ENCODE measurements at regions not wholly inside any gene's neighbourhood (a gene's known extent, or its start where the extent isn't known, plus 50 kb on each side); places are given as distances from the start of the nearest gene placed in this dataset.

GRCh38 chr13:85316506-85317025 lies 482.7 kb downstream of the SLITRK6 start:
- Histone ChIP-seq H3K27ac (ENCODE audit: low read depth, low read length) (no peak overlapping the region), H3K9me3 (ENCODE audit: control insufficient read depth in 1 of 2, insufficient read depth in 1 of 2, low read depth in 1 of 2, low read length in 2 of 2) (no peaks in the 10 kb centered on the region), H3K9me2 (ENCODE audit: insufficient read depth) (no peaks in the 10 kb centered on the region), H4K20me1 (ENCODE audit: insufficient read depth) (no peaks in the 10 kb centered on the region), H2AFZ (ENCODE audit: low read depth, low read length, poor library complexity, severe bottlenecking) (no peak overlapping the region), H3K36me3 (ENCODE audit: control insufficient read depth in 1 of 2, insufficient read depth in 2 of 2, low read length in 2 of 2) (no peaks in the 10 kb centered on the region), H3K27me3 (ENCODE audit: insufficient read depth, low read length) (no peaks in the 10 kb centered on the region), H3K4me1 (ENCODE audit: control insufficient read depth in 1 of 2, insufficient read depth in 2 of 2, low read length in 2 of 2) (peaks cover 5 to 11% of the 10 kb centered on the region in 2 experiments; a peak in 3 of 4 replicates), H3K4me3 (replicated peaks in 1 of 2; ENCODE audit: low read depth in 1 of 2, low read length in 2 of 2) (no peak overlapping the region), H3K4me2 (ENCODE audit: low read length) (no peak overlapping the region), H3K9ac (ENCODE audit: low read length) (no peak overlapping the region), H3K79me2 (ENCODE audit: insufficient read depth, low read length) (no peaks in the 10 kb centered on the region)
- TF ChIP-seq MAX (IDR thresholded peaks at IDR 0.05) (no peak), ZBTB33 (IDR thresholded peaks at IDR 0.05; ENCODE audit: extremely low read depth, insufficient replicate concordance, low read length) (no peak), ATF3 (IDR thresholded peaks at IDR 0.05) (no peak), REST (IDR thresholded peaks at IDR 0.05; ENCODE audit: low read depth) (no peak), YY1 (IDR thresholded peaks at IDR 0.05; ENCODE audit: extremely low read depth, insufficient replicate concordance, low read depth, low read length) (no peak), ELF1 (IDR thresholded peaks at IDR 0.05; ENCODE audit: borderline replicate concordance, low read depth) (no peak), ZFX (IDR thresholded peaks at IDR 0.05) (no peak), SRF (IDR thresholded peaks at IDR 0.05; ENCODE audit: low read depth) (no peak), SIN3A (IDR thresholded peaks at IDR 0.05; ENCODE audit: low read depth) (no peak), EZH2phosphoT487 (IDR thresholded peaks at IDR 0.05; ENCODE audit: borderline replicate concordance) (no peak), POLR2AphosphoS5 (IDR thresholded peaks at IDR 0.05; ENCODE audit: low read depth, low read length) (no peak), EGR1 (IDR thresholded peaks at IDR 0.05; ENCODE audit: low read depth) (no peak), SP1 (IDR thresholded peaks at IDR 0.05; ENCODE audit: low read depth) (no peak), RAD21 (IDR thresholded peaks at IDR 0.05; ENCODE audit: low read depth) (no peak), CTCF (IDR thresholded peaks at IDR 0.05 in 2 of 3, conservative IDR thresholded peaks at IDR 0.05 in 1 of 3; ENCODE audit: borderline replicate concordance in 1 of 3, insufficient read depth in 1 of 3, low read depth in 2 of 3, low read length in 2 of 3) (no peak)
- intact Hi-C loops (cut with micrococcal nuclease) = no loop called here
- ChIA-PET CTCF (no interaction called here), RAD21 (ENCODE audit: low non-redundant PET in 1 of 2, low total read pairs in 2 of 2, uncharacterized antibody in 2 of 2, unreplicated experiment in 2 of 2) (no interaction called here), POLR2A (no interaction called here)
- DNase-seq (ENCODE audit: low read depth, low spot score) (no peak), ATAC-seq (no peak)
- BruUV-seq (replicated peaks) = no TSS peak

Data from HCT116 (cell line).